ENCODE measurements at regions not wholly inside any gene's neighbourhood (a gene's known extent, or its start where the extent isn't known, plus 50 kb on each side); places are given as distances from the start of the nearest gene placed in this dataset.
A peak's percentile ranks its signal among the peaks of the same experiment; 100 is the strongest.

DNA sequence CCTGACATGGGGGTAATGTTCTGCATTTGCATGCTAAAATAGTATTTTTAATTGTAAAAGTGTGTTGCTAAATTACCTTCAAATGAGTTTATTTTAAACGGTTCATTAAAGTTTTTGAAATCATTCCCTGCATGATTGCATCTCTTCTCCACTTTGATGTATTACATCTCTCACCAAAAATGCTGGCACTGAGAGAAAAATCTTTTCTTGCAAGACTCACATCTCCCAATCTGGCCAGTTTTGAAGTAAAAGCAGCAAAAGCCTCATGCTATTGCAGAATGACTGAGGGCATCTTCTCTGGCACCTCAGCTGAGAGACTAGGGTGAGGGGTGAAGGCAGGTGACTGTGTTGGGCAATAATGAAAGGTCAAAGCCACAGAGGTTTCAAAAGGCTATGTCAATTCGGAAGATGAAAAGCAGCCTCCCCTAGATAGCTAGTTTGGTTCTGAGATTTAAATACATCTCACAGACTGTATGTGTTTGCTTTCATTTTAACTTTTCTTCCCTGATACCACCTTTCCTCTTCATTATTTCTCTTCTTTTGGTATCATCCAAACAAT, 292.2 kb upstream of the RAG2 start:
- DNase-seq (ENCODE audit: low spot score) = no peak

DNA sequence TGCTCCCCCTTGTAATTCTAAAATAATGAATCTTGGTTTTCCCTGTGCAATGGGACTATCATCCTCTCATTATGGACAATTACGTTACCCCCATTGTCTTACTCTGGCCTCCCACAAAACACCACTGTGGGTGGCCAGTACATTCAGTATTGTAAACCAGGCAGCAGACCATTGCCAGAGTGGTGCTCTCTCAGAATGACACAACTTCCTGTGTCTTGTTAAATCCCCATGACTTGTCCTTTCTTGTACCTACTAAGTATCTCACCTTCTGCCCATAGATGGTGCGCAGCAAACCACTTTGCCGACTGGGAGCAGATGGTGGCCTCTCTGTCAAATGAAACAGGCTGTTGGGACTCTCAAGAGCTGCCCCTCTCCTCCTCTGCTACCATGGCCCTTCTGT, 287.1 kb upstream of the RAG2 start:
- no peak for DNase-seq (ENCODE audit: low spot score)

DNA sequence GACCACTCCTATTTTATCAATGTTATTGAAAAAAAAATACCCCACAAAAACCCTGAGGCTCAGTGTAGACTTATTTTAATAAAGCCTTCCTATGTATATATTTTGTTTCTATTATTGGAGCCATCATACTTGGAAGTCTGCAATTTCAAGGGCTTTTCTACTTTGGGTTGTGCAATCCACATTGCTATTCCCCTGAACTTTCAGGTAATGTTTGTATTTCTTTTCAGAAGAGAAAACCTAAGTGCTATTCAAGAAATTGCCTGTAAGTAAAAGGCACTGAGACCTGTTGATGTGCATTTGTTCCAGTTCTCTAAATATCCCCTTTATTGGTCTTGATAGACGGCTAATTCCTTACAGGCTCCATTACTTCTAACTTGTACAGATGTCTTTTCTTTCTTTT, 280.7 kb upstream of the RAG2 start:
- DNase-seq (ENCODE audit: low spot score) = no peak

DNA sequence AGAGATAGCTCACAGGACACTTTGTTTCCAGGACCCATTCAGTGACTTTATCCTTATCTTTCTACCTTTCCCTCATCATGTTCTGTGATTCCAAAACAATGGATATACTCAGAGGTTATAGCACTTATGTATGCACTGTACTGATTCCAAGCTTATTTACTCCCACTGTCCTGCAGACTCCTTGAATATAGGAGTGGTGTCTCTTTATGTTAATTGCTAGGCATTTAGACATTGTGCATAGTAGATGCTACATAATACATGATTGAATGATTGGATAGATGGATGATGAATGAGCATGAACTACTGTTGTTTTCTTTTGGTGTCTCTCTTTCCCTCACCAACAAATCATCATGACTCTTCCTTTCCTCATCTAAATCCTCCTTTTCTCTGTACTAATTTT, 279.1 kb upstream of the RAG2 start:
- no peak for DNase-seq (ENCODE audit: low spot score)

DNA sequence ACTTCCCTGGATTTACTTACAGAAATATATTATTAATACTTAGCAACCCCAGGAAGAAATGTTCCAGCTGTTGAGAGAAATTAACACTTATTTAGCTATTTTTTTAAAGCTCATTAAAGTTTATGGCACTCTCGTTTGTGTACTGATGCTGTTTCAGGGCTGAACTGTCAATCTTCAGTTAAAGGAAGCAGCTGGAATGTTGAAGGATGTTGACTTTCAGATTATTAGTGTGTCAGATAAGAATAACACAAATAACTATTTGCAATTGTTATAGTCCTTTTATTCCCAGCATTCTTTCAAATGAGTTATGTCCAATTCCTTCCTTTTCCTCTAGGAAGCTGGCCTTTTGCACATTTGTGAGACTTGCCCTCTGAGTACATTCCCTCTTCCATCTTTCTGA, 278.2 kb upstream of the RAG2 start:
- DNase-seq (ENCODE audit: low spot score) = no peak

DNA sequence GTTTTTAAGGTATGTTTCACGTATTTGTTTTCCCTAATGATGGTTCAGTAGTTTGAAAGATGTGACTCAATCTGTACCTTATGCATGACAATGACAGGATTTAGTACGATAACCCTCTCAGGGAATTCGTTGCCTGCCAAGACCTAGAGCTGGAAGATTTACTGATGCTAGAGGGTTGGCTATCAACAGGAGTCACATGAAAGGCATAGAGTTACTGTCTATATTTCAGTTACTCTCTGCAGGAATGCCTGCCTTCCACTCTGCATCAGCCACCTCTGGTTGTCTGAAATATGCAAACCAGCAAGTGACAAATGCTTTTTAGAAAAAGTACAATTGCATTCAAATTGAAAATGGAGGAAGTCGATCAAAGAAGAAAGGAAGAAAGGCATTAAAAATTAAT, 276.3 kb upstream of the RAG2 start:
- DNase-seq (ENCODE audit: low spot score) = no peak

DNA sequence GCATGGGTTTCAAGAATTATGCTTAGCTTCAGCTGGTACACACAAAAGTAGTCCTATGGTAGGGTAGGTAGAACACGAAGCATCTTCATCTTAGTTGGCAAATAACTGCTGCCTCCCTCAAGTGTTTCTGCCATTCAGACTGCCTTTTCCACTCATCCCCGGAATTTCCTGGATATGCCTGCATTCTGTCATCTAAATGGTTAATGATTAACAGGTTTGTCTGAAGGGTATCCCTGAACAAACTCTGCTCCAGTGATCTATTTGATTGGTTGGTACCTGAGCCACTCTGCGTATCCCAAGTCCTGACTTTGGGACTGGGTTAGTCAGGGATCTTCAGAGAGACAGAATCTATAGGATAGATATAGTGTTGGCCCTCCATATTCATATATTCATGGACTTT, 272.3 kb upstream of the RAG2 start:
- DNase-seq (ENCODE audit: low spot score) = no peak

DNA sequence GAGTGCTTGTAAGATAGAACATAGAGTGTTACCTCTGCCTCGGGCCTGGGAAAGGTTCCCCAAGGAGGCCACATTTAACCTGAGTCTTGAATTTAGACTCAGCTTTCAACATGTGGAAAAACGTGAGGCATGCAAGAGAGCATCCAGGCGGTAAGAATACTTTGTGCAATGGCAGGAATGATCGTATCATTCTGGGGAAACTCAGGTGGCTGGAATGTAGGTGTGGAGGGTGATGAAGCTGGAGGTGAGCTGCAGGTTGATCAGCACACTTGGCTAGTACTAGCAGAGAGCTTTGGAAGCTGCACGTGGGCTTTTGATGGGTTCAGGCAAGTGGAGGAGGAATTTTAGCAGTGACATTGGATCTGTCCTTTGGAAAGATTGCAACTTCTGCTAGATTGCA, 270.3 kb upstream of the RAG2 start:
- no peak for DNase-seq (ENCODE audit: low spot score)

DNA sequence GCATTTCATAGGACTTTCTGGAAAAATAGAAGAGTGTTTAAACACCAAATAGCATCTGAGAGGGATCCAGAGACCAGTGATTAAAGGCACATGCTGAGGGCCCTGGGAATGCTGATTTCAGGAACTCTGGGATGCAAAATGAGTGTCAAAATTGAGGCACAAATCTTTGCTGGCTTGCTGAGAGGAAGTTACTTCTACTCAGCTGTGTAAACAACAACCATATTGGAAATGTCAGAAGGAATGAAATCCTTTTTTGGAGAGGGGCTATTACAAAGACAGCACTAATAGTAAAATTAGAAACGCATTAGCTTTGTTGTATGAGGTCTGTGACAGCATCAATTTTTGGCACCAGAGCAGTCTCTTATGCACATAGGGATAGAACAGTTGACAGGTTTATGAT, 267.8 kb upstream of the RAG2 start:
- no peak for DNase-seq (ENCODE audit: low spot score)

DNA sequence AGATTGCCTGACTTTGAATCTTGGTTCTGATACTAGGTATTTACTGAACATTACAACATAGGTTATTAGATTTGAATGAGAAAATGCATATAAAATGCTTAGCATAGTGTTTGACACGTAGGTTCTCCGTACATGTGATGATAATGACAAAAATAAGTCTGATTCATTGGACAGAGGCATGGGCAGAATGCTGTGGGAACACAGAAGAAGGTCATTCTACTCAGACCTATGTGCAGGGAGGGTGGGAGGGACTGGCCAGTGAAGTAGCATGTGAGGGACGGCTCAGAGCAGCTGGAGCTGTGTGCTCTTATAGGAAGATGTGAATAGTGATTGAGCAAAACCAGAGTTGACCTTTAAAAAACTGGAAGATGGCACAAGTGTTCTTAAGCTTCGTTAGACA, 256.8 kb upstream of the RAG2 start:
- no peak for DNase-seq (ENCODE audit: low spot score)

DNA sequence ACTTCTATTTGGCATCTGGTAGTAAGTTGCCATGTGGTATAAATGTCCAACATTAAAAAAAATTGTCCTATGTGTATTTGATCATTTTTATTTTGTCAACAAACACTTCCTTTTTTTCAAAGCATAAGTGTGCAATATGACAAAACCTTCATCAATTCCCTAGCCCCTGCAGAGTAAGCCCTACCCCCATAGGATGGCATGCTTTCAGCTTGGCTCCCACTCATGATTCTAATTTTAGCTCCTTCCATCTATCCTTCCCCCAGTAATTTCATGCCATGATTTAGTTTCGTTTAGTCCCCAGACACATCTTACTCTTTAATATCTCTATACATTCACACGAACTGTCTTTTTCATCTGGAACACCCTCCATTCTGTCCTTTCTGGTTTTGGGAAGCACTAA, 250.6 kb upstream of the RAG2 start:
- no peak for DNase-seq (ENCODE audit: low spot score)

DNA sequence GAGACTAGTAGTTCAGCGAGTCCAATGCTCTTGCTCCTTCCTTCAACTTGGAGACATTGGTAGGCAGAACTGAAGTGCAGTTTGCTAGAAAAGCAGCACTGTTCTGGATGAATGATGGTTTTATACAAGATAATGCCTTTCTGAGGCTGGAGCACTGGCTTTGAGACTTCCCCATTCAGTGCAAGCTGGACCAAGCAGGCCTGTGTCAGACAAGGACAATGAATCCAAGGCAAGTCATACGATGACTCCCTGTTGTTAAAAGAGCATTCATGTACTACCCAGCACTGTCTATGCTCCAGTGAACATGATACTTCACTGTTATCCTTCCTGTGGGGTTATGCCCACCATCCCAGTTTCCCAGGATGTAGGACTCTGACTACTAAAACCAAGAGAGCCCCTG, 242.3 kb upstream of the RAG2 start:
- peak; percentile 22 for DNase-seq (ENCODE audit: low spot score)

DNA sequence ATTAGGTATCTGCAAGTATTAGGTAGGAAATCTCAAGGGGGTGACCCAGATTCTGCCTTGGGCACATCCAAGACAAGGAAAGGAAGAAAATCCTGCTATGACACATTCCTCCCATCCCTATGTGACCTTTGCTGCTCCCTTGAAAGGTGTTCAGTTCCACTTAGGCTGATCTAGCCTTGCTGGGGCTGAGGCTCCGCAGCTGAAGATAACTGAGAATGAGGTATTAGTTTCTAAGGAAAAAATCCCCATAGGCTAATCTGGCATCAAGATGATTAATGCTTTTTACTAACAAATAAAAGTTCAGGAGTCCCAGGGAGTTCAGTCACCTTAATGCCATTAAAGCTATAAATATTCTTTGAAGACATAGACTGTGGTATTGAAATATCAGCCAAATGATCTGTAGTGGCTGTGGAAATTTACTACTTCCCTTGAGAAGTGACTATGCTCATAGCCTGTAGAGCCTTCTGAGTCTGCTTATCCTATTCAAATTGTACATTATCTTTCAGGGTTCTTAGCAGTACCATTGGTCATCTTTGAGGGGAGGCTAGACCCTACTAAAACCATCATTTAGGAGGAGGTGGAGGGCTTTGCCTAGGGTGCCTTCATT, 239.9 kb upstream of the RAG2 start:
- no peak for DNase-seq (ENCODE audit: low spot score)

DNA sequence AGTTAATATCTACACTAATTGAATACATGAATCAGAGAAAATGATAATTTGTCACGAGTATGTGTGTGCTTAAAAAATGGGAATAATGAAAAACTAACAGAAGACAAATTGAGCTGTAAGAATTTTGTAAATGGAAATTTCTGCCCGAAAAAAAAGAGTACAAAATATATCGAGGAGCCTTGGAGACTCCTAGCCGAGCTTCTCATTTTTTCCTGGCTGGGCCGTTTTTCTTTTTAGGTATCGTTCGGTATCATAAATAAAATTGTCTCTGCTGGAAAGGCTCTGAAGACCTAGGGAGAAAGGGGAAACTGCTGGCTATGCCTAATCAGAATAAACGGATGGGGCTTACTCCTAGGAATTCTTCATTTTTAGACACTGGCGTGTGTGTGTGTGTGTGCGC, 227.2 kb upstream of the RAG2 start:
- no peak for DNase-seq (ENCODE audit: low spot score)

DNA sequence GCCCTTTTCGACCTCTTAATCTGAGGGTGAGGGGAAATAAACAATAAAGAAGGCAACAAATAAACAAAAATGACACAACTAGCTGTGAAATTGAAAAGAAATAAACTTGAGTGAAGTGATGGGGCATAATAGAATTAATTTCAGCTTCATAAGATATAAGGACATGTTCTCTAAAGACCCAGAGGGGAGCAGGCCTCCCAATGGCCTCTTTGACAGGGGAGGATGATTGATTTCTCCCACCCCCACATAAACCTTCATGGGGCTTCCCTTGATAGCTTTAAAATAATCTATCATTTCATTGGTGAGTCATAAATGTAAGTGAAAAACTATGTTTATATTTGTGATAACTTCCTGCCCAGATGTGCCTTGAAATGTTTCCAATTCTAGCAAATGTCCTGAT, 226.3 kb upstream of the RAG2 start:
- DNase-seq (ENCODE audit: low spot score) = no peak

DNA sequence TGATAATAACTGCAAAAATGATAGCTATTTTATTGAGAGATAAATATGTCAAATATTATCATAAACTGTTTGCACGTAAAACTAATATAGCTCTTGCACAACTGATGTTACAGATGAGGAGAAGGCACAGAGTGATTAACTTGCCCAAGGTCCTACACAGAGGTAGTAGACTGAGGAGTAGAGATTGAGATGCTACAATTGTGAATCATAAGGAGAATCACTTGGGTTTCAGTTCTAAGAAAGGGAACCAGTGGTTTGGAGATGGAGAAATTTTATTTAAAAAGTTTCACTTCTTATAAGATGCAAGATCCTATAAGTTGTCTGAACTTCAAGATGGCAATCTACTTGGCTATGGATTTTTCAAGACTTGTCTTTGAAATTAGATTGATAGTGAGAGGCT, 224.8 kb upstream of the RAG2 start:
- DNase-seq (ENCODE audit: low spot score) = no peak

DNA sequence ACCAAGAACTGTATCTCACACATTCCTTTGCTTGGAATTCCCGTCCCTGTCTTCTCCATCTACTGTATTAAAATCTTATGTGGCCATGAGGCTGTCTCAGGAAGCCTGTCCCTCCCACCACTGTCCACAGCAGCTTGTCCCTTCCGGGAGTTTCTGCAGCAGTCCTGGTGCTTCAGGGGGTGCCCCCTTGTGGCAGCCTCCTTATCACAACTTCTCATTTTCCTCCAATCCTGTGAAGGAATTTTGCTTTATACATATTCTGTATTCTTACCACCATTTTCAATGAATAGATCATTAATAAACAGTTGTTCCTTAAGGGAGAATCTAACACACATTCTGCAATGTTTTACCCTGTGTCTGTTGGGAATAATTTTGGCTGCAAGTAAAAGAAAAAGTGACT, 220.4 kb upstream of the RAG2 start:
- no peak for DNase-seq (ENCODE audit: low spot score)

DNA sequence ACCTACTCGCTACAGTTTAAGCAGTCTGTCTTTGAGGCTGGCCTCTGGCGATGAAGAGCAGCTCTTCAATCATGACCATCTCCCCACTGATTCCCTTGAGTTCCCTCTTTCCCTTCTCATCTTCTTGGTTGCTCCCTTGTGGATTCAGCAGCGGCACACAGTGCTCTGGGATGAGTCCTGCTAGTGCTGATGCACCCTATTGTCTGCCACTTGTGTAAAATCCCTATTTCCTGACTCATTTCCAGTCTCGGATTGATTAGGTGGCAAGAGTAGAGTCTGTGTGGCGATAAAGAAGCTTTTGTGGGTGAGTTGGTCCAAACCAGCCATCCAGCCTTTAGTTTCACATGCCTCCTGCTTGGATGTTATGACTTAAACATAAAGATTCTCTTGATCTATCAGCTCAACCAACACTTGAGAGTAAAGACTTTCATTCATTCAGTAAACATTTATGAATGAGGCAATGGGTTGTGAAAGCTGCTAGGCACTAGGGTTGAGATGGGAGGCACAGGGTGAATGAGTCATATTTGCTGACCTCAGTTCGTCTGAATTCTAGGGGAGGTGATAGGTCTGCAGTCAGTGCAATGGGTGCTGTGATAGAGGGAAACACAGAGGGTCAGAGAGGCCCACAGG, 219.4 kb upstream of the RAG2 start:
- DNase-seq (ENCODE audit: low spot score) = no peak

DNA sequence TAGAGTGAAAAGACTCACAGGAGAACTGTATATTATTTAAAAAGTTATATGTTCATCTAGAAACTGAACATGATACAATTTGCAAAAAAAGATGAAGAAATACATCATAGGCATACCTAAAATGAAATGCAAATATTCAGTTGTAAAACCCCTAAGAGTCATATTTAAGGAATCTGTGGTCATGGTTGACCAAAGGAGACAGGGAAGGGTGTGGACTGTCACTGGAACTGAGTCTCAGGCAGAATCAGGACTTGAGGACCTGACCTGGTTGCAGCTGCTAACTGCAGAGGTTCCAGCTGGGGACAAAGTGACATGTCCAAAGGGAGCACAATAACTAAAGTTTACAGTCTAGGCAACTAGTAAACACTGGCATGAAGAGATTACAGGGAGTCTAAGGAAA, 211.3 kb upstream of the RAG2 start:
- no peak for DNase-seq (ENCODE audit: low spot score)

DNA sequence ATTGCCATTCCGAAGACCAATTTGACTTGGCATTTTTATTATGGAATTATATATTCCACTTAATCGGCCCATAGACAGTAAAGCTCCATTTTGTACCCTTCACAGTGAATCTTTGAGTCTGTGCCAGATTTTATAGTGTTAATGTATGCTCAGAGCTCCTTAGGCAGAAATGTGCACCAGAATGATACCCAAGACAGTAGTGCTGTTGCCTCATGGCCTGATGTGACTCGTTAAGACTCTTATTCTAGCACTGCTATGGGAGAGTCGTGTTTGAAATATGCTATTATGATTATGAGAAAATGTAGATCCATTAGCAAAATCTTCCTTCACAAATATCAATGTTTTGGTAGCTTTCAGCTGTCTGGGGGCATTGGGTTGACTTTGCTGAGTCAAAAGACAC, 209.8 kb upstream of the RAG2 start:
- no peak for DNase-seq (ENCODE audit: low spot score)

DNA sequence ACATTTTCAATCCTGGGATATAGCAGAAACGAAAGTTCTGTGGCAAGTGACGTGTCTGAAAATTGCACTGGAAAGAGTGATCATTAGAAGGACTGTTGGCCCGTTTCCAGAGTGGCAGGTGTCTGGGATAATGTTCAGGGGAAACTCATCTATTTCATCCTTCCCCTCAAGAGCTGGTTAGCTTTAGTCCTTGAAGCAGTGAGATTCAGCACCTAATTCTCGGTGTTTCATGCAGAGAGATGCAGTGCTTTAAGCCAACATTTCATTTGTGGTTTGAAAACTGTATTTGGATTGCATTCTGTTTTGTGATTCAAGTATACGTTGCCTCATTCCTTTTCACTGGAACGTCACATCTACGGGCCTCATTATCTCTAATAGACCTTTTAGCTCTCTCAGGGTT, 205.0 kb upstream of the RAG2 start:
- no peak for DNase-seq (ENCODE audit: low spot score)

DNA sequence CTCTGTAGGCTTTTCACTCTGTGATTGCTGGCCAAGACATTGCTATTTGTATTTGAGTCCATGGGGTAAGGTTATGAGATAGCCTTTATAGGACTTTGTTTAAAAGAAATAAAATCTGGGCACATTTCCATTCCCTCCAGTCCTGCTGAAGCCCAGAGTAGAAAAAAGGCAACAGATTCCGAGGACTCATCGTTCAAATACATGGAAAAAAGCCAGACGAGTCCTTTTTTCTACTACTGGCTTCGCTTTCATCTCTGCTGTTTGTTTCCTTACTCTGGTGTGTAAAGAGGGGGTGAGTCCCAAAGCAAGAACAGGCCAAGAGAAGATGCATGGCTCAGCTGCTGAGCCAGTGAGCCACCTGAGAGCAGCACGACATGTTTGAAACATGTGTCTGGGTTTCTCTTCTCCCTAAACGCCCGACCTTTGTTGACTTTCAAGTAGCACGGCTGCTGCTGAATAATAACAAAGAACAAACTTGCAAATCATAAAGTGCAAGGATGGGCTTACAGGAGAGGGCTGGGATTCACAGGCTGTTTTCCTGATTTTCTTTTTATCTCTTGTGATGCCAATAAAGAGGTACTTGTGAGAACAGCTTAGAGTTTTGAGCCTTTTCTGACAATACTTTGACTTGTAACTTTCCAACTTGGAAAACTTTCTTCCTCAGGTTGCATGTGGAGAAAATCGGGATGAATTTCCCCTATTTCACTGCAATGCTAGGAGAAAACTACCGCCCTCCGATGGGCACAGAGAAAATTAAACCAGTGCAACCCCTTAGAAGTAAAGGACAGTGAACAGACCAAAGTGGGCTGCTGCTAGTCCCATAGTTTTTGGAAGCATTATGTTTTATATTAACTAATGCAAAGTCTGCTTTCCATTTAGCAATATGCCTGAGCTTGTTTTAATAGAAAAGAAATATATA, 195.2 kb upstream of the RAG2 start:
- no peak for DNase-seq (ENCODE audit: low spot score)

DNA sequence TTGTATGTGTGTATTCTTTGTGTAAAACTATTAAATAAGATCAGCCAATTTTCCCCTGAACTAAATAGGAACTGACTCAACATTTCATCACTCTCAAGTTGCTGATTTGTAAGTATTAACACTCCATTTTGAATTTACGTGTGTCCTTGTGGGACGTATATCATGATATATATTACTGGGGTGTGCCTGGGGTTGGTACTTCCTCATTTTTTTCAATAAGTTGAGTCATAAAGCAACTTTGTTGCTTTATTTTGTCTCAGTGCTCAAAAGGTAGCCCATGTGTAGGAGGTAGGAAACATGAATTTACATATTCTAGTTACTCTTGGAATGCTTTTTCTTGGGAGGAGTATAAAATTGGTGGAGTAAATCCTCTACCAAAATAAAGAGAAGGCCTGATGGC, 193.9 kb upstream of the RAG2 start:
- no peak for DNase-seq (ENCODE audit: low spot score)
